Adrenal gland (tissue), 5 donors: ENCODE measurements at regions not wholly inside any gene's neighbourhood (a gene's known extent, or its start where the extent isn't known, plus 50 kb on each side); places are given as distances from the start of the nearest gene placed in this dataset.
A peak's percentile ranks its signal among the peaks of the same experiment; 100 is the strongest.

Experiments used
- CTCF ChIP-seq, 6 experiments: fragments of 450-650 bp in 4 of 6; fragments of 200-600 bp in 2 of 6; sonication (generic) in 1 of 6; IDR thresholded peaks; 1 replicate in 5 of 6; 2 replicates in 1 of 6; pipeline versions ENCODE4 v1.5.1 to v1.8.0; 2016 to 2021; ENCODE audit warnings: antibody characterized with exemption in 6 of 6, mild to moderate bottlenecking in 2 of 6, moderate library complexity in 1 of 6
- POLR2A ChIP-seq, 2 donors: fragments of 450-650 bp; IDR thresholded peaks; one replicate each; pipeline ENCODE4 v1.6.1; 2017; ENCODE audit warnings: antibody characterized with exemption in 2 of 2, mild to moderate bottlenecking in 2 of 2, moderate library complexity in 1 of 2
- donor health status: DM: no; HTN: no; CAD: no.

- TF ChIP-seq CTCF (IDR thresholded peaks at IDR 0.05) (peak in 5 of 6 experiments; percentile 6 to 44 (median 36)), POLR2A (IDR thresholded peaks at IDR 0.05) (no peak)
Observed at GRCh38 chr4:27692158-27692557, 831.5 kb downstream of the STIM2 start.
